ENCODE measurements at regions not wholly inside any gene's neighbourhood (a gene's known extent, or its start where the extent isn't known, plus 50 kb on each side); places are given as distances from the start of the nearest gene placed in this dataset.

GRCh38 chr1:29576510-29576909 is 340.2 kb downstream of the PTPRU start:
- DNase-seq (ENCODE audit: low read depth), result no peak
- no peak for TF ChIP-seq CTCF (IDR thresholded peaks at IDR 0.05; ENCODE audit: low read depth, low read length, missing control alignments)
- no peak overlapping the region for H3K4me3 ChIP-seq (ENCODE audit: low read depth, low read length)

DNA sequence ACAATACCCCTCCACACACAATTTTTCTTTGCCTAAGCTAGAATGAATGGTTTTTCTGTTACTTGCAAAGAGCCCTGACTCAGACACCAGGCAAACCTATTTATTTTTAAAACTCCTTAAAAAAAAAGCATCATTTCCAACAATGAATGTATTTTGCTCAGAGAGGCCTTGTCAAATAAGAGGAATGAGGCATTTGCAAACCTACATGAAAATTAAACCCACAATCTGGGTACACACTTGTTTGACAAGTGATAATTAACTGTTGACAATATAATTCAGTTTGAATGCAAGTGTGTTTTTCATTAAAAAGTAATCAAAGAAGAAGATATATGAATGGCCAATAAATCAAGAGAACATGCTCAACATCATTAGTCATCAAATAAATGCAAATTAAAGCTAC is 339.5 kb downstream of the PTPRU start:
- DNase-seq (ENCODE audit: low read depth), result no peak
- no peak for TF ChIP-seq CTCF (IDR thresholded peaks at IDR 0.05; ENCODE audit: low read depth, low read length, missing control alignments)
- H3K4me3 ChIP-seq (ENCODE audit: low read depth, low read length), result no peak overlapping the region

DNA sequence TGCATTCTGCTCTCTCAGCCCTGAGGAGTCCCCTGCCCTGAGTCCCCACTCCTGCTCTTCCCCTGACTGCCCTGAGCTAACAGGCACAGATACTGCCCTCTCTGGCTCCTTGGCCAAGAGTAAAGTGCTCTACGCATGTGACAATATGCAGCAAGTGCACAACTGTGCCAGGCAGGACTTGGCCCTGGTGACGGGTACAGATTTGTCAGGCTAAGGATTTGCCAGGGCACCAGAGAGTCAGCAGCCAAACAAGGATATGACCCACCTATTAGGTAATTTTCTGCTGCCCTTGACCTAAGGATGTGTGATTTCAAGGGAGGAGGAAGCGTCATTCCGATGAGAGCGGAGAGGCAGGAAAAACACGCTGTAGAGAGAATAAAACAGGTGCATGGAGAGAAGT is 339.0 kb downstream of the PTPRU start:
- DNase-seq (ENCODE audit: low read depth), result no peak
- H3K4me3 ChIP-seq (ENCODE audit: low read depth, low read length), result no peak overlapping the region
- TF ChIP-seq CTCF (IDR thresholded peaks at IDR 0.05; ENCODE audit: low read depth, low read length, missing control alignments), result no peak

DNA sequence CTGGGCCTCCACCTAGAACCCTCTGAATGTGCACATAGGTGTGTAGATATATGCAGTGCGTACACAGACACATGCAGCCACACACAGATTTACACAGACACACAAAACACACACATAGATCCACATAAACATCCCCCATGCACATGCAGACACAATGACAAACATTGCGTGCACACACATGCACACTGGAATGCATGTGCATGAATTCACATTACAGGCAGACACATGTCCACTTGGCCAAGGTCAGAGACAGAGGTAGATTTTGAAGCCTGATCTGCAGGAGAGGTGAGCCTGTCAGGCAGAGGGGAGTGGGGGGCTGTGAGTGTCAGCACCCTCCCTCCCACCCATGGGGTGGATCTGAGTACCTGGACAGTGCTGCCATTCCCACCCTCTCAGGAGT is 338.5 kb downstream of the PTPRU start:
- no peak for DNase-seq (ENCODE audit: low read depth)
- no peak overlapping the region for H3K4me3 ChIP-seq (ENCODE audit: low read depth, low read length)
- no peak for TF ChIP-seq CTCF (IDR thresholded peaks at IDR 0.05; ENCODE audit: low read depth, low read length, missing control alignments)

GRCh38 chr1:29569971-29570634 is 333.8 kb downstream of the PTPRU start:
- H3K4me3 ChIP-seq (ENCODE audit: low read depth, low read length), result no peak overlapping the region
- no peak for TF ChIP-seq CTCF (IDR thresholded peaks at IDR 0.05; ENCODE audit: low read depth, low read length, missing control alignments)
- no peak for DNase-seq (ENCODE audit: low read depth)

- no peak for DNase-seq (ENCODE audit: low read depth)
- no peak for TF ChIP-seq CTCF (IDR thresholded peaks at IDR 0.05; ENCODE audit: low read depth, low read length, missing control alignments)
- H3K4me3 ChIP-seq (ENCODE audit: low read depth, low read length), result no peak overlapping the region
Measured at GRCh38 chr1:29567257-29567656, 330.9 kb downstream of the PTPRU start.

DNA sequence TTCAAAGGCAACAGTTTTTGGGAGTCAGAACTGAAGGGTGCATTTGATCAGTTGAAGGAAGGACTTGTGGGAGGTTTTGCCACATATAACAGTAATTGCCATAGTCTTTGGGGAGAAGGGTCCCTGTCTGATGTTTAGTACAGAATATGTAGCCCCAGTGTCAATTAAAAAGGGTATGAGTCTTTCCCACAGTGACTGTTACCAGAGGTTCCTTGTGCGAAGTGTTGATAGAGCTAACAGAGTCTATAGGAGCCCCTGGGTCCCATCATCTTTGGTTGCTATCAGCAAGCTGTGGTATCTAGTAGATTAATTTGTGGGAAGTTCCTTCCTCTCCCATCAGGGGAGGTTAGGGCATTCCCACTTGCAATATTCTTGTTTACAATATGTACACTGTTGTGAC is 329.2 kb downstream of the PTPRU start:
- DNase-seq (ENCODE audit: low read depth), result no peak
- no peak for TF ChIP-seq CTCF (IDR thresholded peaks at IDR 0.05; ENCODE audit: low read depth, low read length, missing control alignments)
- H3K4me3 ChIP-seq (ENCODE audit: low read depth, low read length), result no peak overlapping the region
